A549 (cell line): ENCODE measurements at regions not wholly inside any gene's neighbourhood (a gene's known extent, or its start where the extent isn't known, plus 50 kb on each side); places are given as distances from the start of the nearest gene placed in this dataset.

Experiments used
- BHLHE40 ChIP-seq: IDR thresholded peaks from 2 replicates; pipeline ENCODE4 v1.6.1; 2012; ENCODE audit warnings: low read depth, low read length, inconsistent platforms
- JUN ChIP-seq, 2 experiments: fragments of >200 bp; sonication (Bioruptor Twin); formaldehyde crosslinking; IDR thresholded peaks; 2 replicates in 1 of 2; 3 replicates in 1 of 2; pipeline ENCODE4 v1.6.1; 2016 to 2017
- JUNB ChIP-seq: fragments of >200 bp; sonication (Bioruptor Twin); formaldehyde crosslinking; IDR thresholded peaks from 2 replicates; pipeline ENCODE4 v1.6.1; 2016
- KDM1A ChIP-seq: fragments of 200-600 bp; sonication (generic); IDR thresholded peaks from 2 replicates; pipeline ENCODE4 v1.6.1; 2016; ENCODE audit warnings: low read depth, mild to moderate bottlenecking
- POLR2A ChIP-seq: IDR thresholded peaks from 2 replicates; pipeline ENCODE4 v1.6.1; 2012; ENCODE audit warnings: mild to moderate bottlenecking, low read length
- RAD21 ChIP-seq, 2 experiments: fragments of >200 bp in 1 of 2; sonication (Bioruptor Twin) in 1 of 2; formaldehyde crosslinking in 1 of 2; IDR thresholded peaks in 1 of 2; conservative IDR thresholded peaks in 1 of 2; 2 replicates in 1 of 2; 3 replicates in 1 of 2; pipeline ENCODE4 v1.6.1; 2012 to 2018; ENCODE audit warnings: inconsistent platforms in 1 of 2
- SMC3 ChIP-seq: fragments of >200 bp; sonication (Bioruptor Twin); formaldehyde crosslinking; IDR thresholded peaks from 3 replicates; pipeline ENCODE4 v1.6.1; 2018; ENCODE audit warnings: inconsistent platforms
- TP53 ChIP-seq: fragments of 250-450 bp; sonication (Bioruptor Pico); IDR thresholded peaks from 2 replicates; pipeline ENCODE4 v1.5.0; 2021; ENCODE audit warnings: mild to moderate bottlenecking, moderate library complexity
- TF ChIP-seq, protein P1 (sequence below): fragments of >200 bp; sonication (Bioruptor Twin); formaldehyde crosslinking; IDR thresholded peaks from 3 replicates; pipeline ENCODE4 v1.5.1; 2016
- TF ChIP-seq, protein P2 (sequence below): fragments of 450-650 bp; IDR thresholded peaks from 2 replicates; pipeline ENCODE4 v1.6.1; 2014; ENCODE audit warnings: antibody characterized with exemption
- TF ChIP-seq, protein P3 (sequence below): fragments of >200 bp; sonication (Bioruptor Twin); formaldehyde crosslinking; IDR thresholded peaks from 3 replicates; pipeline ENCODE4 v1.6.1; 2016
- TF ChIP-seq, protein P4 (sequence below): fragments of 150-350 bp; IDR thresholded peaks from 2 replicates; pipeline ENCODE4 v1.6.1; 2014; ENCODE audit warnings: low read depth, mild to moderate bottlenecking, low read length

DNA sequence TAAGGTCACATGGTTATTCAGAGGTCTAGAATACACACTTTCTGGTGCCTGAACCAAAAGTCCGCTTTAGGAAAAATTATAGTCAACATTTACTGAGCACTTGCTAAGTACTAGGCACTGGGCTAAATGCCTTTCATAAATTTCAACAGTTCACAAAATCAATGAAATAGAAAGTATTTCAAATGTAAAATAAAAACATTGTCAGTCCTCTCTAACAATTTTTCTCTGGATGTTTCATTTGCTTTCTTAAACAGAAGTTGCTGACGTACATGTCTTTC lies 61.7 kb downstream of the HHEX start:
- TF ChIP-seq, protein P1, sequence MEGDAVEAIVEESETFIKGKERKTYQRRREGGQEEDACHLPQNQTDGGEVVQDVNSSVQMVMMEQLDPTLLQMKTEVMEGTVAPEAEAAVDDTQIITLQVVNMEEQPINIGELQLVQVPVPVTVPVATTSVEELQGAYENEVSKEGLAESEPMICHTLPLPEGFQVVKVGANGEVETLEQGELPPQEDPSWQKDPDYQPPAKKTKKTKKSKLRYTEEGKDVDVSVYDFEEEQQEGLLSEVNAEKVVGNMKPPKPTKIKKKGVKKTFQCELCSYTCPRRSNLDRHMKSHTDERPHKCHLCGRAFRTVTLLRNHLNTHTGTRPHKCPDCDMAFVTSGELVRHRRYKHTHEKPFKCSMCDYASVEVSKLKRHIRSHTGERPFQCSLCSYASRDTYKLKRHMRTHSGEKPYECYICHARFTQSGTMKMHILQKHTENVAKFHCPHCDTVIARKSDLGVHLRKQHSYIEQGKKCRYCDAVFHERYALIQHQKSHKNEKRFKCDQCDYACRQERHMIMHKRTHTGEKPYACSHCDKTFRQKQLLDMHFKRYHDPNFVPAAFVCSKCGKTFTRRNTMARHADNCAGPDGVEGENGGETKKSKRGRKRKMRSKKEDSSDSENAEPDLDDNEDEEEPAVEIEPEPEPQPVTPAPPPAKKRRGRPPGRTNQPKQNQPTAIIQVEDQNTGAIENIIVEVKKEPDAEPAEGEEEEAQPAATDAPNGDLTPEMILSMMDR = no peak
- TF ChIP-seq, protein P2, sequence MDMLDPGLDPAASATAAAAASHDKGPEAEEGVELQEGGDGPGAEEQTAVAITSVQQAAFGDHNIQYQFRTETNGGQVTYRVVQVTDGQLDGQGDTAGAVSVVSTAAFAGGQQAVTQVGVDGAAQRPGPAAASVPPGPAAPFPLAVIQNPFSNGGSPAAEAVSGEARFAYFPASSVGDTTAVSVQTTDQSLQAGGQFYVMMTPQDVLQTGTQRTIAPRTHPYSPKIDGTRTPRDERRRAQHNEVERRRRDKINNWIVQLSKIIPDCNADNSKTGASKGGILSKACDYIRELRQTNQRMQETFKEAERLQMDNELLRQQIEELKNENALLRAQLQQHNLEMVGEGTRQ = no peak
- TF ChIP-seq KDM1A (no peak), SMC3 (no peak), JUN (IDR thresholded peaks at IDR 0.05) (no peak), RAD21 (conservative IDR thresholded peaks at IDR 0.05 in 1 of 2, IDR thresholded peaks at IDR 0.05 in 1 of 2) (no peak), POLR2A (no peak), BHLHE40 (no peak), JUNB (no peak), TP53 (CRISPR knock-in tag) (no peak)
- TF ChIP-seq, protein P3, sequence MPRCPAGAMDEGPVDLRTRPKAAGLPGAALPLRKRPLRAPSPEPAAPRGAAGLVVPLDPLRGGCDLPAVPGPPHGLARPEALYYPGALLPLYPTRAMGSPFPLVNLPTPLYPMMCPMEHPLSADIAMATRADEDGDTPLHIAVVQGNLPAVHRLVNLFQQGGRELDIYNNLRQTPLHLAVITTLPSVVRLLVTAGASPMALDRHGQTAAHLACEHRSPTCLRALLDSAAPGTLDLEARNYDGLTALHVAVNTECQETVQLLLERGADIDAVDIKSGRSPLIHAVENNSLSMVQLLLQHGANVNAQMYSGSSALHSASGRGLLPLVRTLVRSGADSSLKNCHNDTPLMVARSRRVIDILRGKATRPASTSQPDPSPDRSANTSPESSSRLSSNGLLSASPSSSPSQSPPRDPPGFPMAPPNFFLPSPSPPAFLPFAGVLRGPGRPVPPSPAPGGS = no peak
- TF ChIP-seq, protein P4, sequence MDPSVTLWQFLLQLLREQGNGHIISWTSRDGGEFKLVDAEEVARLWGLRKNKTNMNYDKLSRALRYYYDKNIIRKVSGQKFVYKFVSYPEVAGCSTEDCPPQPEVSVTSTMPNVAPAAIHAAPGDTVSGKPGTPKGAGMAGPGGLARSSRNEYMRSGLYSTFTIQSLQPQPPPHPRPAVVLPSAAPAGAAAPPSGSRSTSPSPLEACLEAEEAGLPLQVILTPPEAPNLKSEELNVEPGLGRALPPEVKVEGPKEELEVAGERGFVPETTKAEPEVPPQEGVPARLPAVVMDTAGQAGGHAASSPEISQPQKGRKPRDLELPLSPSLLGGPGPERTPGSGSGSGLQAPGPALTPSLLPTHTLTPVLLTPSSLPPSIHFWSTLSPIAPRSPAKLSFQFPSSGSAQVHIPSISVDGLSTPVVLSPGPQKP = no peak
